ENCODE measurements at regions not wholly inside any gene's neighbourhood (a gene's known extent, or its start where the extent isn't known, plus 50 kb on each side); places are given as distances from the start of the nearest gene placed in this dataset.

DNA sequence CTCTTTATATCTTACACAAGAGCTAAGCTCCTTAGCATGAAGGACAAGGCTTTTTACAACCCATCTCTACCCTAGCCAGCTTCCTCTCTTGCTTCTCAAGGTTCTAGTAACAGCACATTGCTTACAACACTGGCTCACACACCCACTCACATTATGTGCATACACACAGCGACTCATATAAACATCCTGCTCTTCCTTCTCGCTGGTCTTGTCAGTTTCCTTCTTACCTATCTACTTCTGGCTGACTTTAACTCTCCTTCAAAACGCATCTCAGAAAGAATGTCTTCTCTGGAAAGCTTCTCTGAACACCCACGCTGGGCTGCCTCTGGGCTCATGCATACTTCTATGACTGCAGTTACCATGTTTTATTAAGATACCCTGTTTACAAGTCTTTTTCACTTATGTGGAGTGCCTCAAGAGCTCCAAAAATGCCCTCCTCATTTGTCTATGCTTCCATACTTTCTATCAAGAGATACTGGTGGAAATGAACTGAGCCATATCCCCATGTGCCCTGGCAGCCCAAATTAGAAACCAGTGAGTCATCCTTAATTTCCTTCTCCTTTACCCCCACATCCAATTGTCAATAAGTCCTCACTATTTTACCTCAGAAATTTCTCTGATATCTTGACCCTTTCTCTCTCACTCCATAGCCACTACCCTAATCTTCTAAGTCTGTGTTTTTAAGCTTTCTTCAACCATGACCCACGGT lies 126.9 kb upstream of the KRAS start:
- TF ChIP-seq CTCF (conservative IDR thresholded peaks at IDR 0.05; ENCODE audit: low read length) (no peak), EZH2phosphoT487 (IDR thresholded peaks at IDR 0.05; ENCODE audit: borderline replicate concordance) (no peak)
